Erythroblast (primary cell): ENCODE measurements at regions not wholly inside any gene's neighbourhood (a gene's known extent, or its start where the extent isn't known, plus 50 kb on each side); places are given as distances from the start of the nearest gene placed in this dataset.

Experiments
- DNase-seq, 2 experiments: peaks; one replicate each; lab custom pipeline; 2025; lab: John Stamatoyannopoulos, UW
- GATA1 ChIP-seq: IDR thresholded peaks from 2 replicates; pipeline ENCODE4 v1.6.1; 2011; ENCODE audit warnings: low read depth, mild to moderate bottlenecking, control low read depth, low read length, moderate library complexity
- POLR2A ChIP-seq: IDR thresholded peaks from 2 replicates; pipeline ENCODE4 v1.6.1; 2011; ENCODE audit warnings: mild to moderate bottlenecking, low read length

DNA sequence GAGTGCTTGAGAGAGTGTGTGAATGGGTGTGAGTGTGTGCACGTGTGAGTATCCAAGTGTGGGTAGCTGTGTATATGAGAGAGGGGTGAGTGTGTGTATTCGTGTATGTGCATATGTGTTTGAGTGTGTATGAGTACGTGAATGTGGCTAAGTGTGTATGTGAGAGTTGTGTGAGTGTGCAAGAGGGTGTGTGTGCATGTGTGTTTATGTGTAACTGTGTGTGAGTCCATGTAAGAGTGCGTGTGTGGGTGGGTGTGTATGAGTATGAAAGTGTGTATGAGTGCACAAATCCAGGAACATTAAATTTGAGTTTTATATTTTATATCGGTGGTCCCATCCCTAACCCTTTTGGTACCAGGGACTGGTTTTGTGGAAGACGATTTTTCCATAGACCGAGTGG is 156.4 kb downstream of the TENT4A start:
- TF ChIP-seq POLR2A, result no peak
- no peak for TF ChIP-seq GATA1
- DNase-seq, result no peak

DNA sequence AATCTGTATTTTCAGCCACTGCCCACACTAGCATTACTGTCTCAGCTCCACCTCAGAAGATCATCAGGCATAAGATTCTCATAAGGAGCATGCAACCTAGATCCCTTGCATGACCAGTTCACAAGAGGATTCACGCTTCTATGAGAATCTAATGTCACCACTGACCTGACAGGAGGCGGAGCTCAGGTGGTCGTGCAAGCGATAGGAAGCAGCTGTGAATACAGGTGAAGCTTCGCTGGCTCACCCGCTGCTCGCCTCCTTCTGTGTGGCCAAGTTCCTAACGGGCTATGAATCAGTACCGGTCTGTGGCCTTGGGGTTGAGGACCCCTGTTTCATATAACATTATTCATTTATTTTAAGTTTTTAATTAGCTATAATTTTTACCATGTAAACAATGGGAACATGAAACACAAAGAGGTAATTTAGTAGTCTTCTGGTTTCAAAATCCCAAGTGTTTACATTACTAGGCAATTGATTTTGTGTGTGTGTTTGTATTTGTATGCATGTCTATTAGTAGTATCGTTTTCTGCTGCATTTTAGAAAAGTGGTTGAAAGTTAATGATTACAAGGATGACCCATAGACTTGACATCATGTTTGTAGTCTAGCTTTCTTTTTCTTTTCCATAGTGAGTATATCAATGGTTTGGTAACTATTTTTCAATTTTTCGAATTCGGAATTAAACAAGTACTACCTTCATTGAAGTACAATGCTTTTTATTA is 159.4 kb downstream of the TENT4A start:
- DNase-seq, result no peak
- no peak for TF ChIP-seq GATA1
- no peak for TF ChIP-seq POLR2A

DNA sequence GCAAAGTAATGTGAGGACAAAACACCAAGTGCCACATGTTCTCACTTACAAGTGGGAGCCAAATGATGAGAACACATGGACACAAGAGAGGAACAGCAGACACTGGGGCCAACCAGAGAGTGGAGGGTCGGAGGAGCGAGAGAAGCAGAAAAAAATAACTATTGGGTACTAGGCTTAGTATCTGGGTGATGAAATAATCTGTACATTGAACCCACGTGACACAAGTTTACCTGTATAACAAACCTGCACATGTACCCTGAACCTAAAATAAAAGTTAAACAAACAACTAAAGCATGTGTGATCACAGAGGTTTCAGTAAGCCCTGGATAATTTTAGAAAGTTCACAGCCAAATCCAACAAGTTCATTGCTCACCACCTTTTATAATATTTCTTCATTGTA is 160.1 kb downstream of the TENT4A start:
- DNase-seq, result no peak

DNA sequence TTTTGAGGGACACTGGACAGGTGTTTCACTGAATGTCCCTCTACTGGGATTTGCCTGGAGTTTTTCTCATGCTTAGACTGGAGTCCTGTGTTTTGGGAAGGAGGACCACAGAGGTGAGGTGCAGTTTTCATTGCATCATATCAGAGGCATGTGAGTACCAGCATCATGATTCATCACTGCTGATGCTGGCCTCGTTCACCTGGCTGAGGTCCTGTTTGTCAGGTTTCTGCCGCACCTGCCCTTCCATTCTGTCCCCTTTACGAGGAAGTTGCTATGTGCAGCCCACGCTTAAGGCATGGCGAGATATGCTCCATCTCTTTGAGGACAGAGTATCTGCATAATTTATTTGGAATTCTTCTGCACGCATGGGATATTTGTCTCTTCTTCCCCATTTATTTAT is 162.1 kb downstream of the TENT4A start:
- DNase-seq, result no peak
- no peak for TF ChIP-seq POLR2A
- TF ChIP-seq GATA1, result no peak

More for the DNA sequence above, 160.1 kb downstream of the TENT4A start:
- TF ChIP-seq POLR2A (no peak), GATA1 (no peak)

DNA sequence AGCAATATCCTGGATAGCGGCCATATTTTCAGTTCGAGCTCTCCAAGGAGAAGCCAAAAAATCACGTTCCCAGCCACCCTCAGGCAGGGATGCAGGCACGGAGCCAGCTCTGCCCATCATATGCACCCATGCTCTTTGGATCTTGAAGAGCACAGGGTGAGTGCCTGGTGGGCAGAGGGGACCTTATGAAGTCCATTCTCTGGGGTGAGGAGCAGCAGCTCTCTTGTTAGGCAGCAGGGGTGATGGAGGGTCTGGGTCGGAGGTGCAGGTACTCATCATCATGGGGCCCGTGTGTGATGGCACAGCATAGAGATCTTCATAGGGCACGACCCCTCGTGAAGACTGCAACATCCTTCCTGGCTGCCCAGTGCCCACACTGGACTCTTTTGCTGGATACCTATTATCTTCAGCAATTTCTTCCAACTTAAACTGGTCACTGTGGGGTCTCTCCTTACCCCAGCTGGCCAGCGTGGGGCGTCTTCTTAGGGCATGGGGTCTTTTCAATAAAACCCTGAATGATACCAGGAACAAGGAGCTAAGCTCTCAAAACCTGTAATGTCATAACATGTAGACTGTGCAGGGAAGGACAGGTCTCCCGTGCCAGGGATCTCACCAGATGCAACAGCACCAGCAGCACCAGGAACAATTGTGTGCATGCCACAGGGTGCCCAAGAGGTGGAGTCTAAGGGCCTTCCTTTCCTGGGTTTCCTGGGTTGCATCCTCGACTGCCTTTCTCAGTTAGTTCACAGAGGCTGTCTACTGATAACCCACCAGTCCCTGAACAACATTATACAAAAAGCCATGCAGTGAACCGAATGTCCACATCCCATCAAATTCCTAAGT is 165.0 kb downstream of the TENT4A start:
- no peak for DNase-seq
- TF ChIP-seq GATA1 (no peak), POLR2A (no peak)

DNA sequence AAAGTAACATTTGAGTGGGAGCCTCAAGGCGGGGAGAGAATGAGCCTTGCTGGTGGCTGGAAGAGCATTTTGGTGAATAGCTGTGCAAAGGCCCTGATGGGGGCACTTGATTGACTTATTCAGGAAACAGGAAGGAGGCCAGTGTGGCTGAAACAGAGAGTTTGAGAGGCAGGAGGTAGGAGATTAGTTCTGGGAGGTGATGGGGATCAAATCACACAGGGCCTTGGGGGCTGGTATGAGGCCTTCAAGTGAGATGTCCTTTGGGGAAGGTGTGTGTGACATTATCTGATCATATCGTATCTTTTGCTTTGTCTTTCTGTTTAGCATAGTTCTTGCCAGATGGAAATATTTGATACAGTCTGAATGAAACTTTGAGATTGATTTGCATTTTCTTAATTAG is 172.3 kb downstream of the TENT4A start:
- no peak for DNase-seq
- TF ChIP-seq GATA1 (no peak), POLR2A (no peak)

DNA sequence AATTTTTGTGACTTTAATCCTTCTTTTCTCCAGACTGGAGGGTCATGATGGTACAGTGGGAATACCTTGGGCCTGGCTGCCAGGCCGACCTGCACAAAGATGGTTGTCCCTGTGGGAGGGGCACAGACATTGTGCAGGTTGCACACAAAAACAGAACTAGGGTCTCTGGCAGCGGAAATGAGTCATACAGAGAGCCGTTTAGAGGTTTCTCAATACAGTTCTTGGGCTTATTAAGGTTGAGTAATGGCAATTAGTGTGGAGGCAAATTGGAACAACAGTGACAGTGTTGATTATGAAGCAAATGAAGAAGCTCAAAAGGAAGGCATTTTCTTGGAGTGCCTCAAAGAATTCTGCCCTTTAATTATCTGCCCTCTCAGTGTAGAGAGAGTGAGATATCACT is 173.6 kb downstream of the TENT4A start:
- no peak for TF ChIP-seq POLR2A
- TF ChIP-seq GATA1, result no peak
- DNase-seq, result no peak

DNA sequence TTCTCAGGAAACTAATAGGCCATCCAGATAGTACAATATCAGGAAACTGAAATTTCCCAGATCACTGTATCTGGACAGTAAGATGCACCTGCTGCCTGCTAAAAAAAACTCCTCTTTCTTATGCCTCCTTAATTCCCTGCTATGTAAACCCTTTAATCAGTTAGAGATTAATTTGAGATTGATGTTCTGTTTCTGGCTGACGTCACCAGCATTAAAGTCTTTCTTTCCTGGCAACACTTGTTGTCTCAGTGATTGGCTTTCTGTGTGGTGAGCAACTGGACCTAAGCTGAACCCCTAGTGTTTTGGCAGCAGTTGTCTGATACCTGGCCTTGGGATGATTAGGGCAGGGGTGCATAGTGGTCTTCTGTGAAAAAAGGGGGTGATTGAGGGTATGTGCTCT is 175.8 kb downstream of the TENT4A start:
- TF ChIP-seq GATA1, result no peak
- TF ChIP-seq POLR2A, result no peak
- no peak for DNase-seq

DNA sequence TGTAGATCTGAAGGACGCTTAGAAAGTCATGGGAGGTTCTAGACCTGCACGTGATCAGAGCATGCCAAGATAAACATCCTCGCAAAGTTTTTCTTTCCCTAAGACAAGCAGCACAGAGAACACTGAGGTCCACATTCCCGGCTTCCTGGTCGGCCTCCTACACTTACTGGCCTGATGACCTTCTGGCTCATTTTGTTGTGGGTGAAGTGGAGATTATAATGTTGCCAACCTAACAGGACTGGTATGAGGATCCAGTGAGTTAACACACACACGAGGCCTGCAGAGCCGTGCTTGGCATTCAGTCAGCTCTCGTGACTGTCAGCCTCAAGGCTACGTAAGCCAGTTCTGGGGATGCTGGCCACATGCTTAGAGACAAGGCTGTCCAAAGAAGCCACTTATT is 186.0 kb downstream of the TENT4A start:
- TF ChIP-seq GATA1, result no peak
- no peak for TF ChIP-seq POLR2A

DNA sequence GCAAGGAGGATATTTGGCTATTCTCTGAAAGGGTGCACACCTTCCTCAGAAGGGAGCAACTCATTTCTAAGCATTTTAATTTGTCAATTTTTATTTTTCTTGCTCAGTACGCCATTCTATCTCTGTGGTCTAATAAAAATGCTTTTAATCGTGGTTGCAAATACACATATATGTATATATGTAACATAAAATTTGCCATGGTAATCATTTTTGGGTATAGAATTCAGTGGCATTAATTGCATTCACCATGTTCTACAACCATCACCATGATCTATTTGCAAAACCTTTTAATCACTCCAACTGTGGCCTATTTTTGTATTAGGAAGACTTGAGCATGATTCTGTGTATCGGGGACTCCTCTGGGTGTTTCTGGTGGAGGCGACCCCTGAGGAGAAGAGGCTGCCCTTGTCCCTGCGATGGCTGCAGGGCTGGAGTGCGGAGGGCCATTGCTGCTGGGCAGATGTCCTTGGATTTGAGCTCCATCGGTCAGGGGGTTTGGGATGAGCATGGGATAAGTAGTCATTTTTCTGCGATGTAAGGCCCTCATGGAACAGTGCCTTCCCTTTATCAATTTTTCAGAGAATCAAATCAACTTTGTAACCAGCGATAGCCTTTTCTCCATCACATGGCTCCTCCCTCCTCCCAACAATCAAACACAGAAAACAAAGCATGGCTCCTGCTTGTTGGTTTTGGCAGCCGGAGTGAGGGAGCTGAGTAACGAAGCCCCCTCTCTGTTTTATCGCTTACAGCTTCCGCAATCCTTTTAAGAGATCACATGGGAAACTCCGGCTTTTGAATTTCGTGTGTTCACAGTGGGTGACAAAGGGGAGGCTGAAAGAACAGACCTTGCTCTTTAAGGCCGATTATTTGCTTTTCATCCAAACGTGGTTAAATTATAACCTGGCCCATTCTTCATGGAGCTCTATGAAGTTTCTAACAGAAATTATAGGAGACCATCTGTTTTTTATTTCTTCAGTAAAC is 187.3 kb downstream of the TENT4A start:
- TF ChIP-seq POLR2A, result no peak
- TF ChIP-seq GATA1, result no peak
- no peak for DNase-seq

More for the DNA sequence above, 186.0 kb downstream of the TENT4A start:
- no peak for DNase-seq

DNA sequence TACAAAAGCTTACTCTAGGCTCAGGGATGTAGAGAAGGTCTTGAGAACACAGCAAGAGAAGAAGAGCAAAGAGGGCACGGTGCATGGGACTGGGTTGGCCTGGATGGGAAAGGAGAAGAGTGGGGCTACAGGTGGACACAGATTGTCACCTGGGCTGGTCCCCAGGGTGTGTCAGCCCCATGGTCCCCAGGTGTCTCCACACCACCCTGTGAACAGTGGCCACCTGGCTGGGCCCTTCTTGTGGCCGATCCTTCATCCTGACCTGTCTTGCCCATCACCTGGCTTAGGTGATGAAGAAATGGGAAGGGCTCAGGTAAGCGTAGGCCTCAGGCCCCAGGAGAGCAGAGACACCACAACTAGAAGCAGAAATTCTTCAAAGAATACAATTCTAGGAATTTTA is 188.9 kb downstream of the TENT4A start:
- TF ChIP-seq POLR2A (no peak), GATA1 (no peak)
- no peak for DNase-seq

DNA sequence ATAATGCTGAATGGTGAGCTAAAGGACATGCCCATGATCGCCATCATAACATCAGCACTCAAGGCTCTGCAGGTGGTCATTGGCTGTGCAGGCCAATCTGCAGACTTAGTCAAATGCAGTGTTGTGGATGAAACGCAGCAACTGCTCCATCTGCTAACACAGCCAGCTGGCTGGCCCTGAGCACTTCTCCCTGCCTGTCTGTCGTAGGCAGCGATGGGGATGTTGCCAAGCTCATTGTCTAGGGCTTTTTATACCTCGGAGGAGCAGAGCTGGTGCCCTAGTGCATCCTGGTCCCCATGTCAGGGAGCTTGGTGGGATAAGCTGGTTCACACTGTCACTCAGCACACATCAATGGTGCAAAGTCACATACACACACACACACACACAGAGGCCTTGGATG is 189.4 kb downstream of the TENT4A start:
- TF ChIP-seq POLR2A, result no peak
- TF ChIP-seq GATA1, result no peak
- no peak for DNase-seq

DNA sequence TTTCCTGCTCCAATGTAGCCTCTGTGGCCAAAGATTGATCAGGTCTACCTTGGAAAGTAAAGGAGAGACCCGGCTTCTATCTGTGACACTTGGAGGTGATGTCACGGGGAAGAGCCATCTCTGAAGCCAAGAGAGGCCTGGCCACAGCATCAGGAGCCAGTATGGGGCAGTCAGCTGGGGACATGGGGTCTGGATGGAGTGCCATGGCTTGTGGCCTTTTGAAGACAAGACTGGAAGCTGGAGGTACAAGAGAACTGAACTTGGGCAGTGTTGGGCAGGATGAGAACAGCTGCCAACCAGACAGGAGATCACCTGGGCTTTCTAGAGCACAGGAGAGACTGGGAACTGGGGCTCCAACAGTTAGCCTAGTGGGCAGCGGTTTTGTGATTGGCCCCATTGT is 190.7 kb downstream of the TENT4A start:
- no peak for DNase-seq
- TF ChIP-seq POLR2A (no peak), GATA1 (no peak)
